ENCODE measurements at regions not wholly inside any gene's neighbourhood (a gene's known extent, or its start where the extent isn't known, plus 50 kb on each side); places are given as distances from the start of the nearest gene placed in this dataset.
"Not testable (repeated sequence)": the region's sequence is repeated elsewhere in the genome, so short reads cannot be mapped to it uniquely, and the experiment has no call there.

- no peak for DNase-seq
Measured at GRCh38 chr12:29930503-29930902, 146.8 kb upstream of the TMTC1 start.

GRCh38 chr12:29929295-29929694, 145.6 kb upstream of the TMTC1 start:
- DNase-seq, result no peak

GRCh38 chr12:29921307-29921706, 137.6 kb upstream of the TMTC1 start:
- peak; percentile 9 for DNase-seq

GRCh38 chr12:29908157-29908556, 124.4 kb upstream of the TMTC1 start:
- DNase-seq, result no peak

- DNase-seq, result no peak
Measured at GRCh38 chr12:29907461-29907860, 123.7 kb upstream of the TMTC1 start.

- no peak for DNase-seq
Measured at GRCh38 chr12:29902043-29902442, 118.3 kb upstream of the TMTC1 start.

GRCh38 chr12:29901585-29901984, 117.8 kb upstream of the TMTC1 start:
- DNase-seq, result no peak

- no peak for DNase-seq
Measured at GRCh38 chr12:29899212-29899931, 115.6 kb upstream of the TMTC1 start.

GRCh38 chr12:29895966-29896365, 112.2 kb upstream of the TMTC1 start:
- no peak for DNase-seq

GRCh38 chr12:29893002-29893401, 109.3 kb upstream of the TMTC1 start:
- DNase-seq, result no peak

GRCh38 chr12:29891792-29892191, 108.0 kb upstream of the TMTC1 start:
- DNase-seq, result no peak

GRCh38 chr12:29889737-29890136, 106.0 kb upstream of the TMTC1 start:
- peak; percentile 1 for DNase-seq

- DNase-seq, result no peak
Measured at GRCh38 chr12:29888777-29889176, 105.0 kb upstream of the TMTC1 start.

GRCh38 chr12:29884957-29885356, 101.2 kb upstream of the TMTC1 start:
- DNase-seq, result not testable (repeated sequence)

- DNase-seq, result no peak
Measured at GRCh38 chr12:29883941-29884554, 100.3 kb upstream of the TMTC1 start.

- DNase-seq, result no peak
Measured at GRCh38 chr12:29883525-29883924, 99.8 kb upstream of the TMTC1 start.

GRCh38 chr12:29882846-29883245, 99.1 kb upstream of the TMTC1 start:
- DNase-seq, result no peak

- no peak for DNase-seq
Measured at GRCh38 chr12:29880987-29881386, 97.2 kb upstream of the TMTC1 start.

GRCh38 chr12:29879606-29880308, 96.0 kb upstream of the TMTC1 start:
- no peak for DNase-seq

GRCh38 chr12:29869946-29870345, 86.2 kb upstream of the TMTC1 start:
- DNase-seq, result no peak

GRCh38 chr12:29867823-29868222, 84.1 kb upstream of the TMTC1 start:
- DNase-seq, result no peak

- no peak for DNase-seq
Measured at GRCh38 chr12:29863665-29864064, 79.9 kb upstream of the TMTC1 start.

- no peak for DNase-seq
Measured at GRCh38 chr12:29858270-29858786, 74.6 kb upstream of the TMTC1 start.

GRCh38 chr12:29847246-29847645, 63.5 kb upstream of the TMTC1 start:
- no peak for DNase-seq

Measured in fibroblast of upper back skin (primary cell).